HL-60 (cell line): ENCODE measurements at regions not wholly inside any gene's neighbourhood (a gene's known extent, or its start where the extent isn't known, plus 50 kb on each side); places are given as distances from the start of the nearest gene placed in this dataset.

Source experiments
- GABPA ChIP-seq: IDR thresholded peaks from 2 replicates; pipeline ENCODE4 v1.6.1; 2012; ENCODE audit warnings: low read depth
- TF ChIP-seq, protein P1 (sequence below): IDR thresholded peaks from one replicate; pipeline ENCODE4 v1.5.1; 2011; ENCODE audit warnings: low read length, control low read depth, inconsistent platforms; ENCODE audit not compliant: insufficient read depth

GRCh38 chr18:54713386-54713785 lies 114.9 kb upstream of the RAB27B start:
- TF ChIP-seq, protein P1, sequence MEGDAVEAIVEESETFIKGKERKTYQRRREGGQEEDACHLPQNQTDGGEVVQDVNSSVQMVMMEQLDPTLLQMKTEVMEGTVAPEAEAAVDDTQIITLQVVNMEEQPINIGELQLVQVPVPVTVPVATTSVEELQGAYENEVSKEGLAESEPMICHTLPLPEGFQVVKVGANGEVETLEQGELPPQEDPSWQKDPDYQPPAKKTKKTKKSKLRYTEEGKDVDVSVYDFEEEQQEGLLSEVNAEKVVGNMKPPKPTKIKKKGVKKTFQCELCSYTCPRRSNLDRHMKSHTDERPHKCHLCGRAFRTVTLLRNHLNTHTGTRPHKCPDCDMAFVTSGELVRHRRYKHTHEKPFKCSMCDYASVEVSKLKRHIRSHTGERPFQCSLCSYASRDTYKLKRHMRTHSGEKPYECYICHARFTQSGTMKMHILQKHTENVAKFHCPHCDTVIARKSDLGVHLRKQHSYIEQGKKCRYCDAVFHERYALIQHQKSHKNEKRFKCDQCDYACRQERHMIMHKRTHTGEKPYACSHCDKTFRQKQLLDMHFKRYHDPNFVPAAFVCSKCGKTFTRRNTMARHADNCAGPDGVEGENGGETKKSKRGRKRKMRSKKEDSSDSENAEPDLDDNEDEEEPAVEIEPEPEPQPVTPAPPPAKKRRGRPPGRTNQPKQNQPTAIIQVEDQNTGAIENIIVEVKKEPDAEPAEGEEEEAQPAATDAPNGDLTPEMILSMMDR, result no peak
- TF ChIP-seq GABPA, result no peak
